Left kidney (tissue), 1 donor: ENCODE measurements at regions not wholly inside any gene's neighbourhood (a gene's known extent, or its start where the extent isn't known, plus 50 kb on each side); places are given as distances from the start of the nearest gene placed in this dataset.
"Not testable (repeated sequence)": the region's sequence is repeated elsewhere in the genome, so short reads cannot be mapped to it uniquely, and the experiment has no call there.

Source experiments
- DNase-seq: peaks from one replicate; pipeline ENCODE4 v3.0.0-alpha.2; 2013

DNA sequence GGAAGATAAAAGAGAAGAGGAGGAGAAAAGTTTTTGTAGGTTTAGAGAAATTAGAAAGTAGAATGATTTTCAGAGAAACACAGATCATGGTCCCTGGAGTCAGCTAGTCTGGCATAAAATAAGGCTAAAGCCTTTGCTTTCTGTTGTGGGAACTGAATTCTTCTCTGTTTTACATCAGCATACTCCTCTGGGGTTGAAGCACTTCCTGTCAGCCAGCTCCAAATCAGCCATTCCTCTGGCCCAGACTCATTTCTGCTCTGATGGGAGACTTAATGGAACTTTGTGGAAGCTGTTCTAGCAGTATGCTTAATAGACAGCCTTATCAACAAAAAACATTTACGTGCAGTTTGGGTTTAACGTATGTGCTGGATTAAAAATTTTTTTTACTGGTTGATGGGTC, 143.2 kb downstream of the HMHB1 start:
- DNase-seq, result no peak

DNA sequence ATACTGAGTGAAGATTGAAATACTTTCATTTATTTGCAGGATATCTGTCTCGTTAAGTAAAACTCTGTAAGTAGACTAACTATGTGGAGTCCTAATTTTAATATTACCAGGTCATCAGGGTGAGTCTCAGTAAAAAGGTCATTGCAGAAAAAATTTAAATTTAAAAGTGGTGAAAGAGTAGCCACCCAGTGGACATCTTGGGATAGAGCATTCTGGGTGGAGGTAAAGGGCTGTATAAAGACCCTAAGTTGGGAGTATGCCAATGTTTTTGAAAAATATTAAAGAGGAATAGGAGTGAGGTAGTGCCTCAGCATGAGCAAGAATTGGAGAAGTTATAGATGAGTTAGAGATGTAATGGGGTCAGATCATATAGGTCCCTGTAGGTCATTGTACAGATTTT, 145.5 kb downstream of the HMHB1 start:
- no peak for DNase-seq

DNA sequence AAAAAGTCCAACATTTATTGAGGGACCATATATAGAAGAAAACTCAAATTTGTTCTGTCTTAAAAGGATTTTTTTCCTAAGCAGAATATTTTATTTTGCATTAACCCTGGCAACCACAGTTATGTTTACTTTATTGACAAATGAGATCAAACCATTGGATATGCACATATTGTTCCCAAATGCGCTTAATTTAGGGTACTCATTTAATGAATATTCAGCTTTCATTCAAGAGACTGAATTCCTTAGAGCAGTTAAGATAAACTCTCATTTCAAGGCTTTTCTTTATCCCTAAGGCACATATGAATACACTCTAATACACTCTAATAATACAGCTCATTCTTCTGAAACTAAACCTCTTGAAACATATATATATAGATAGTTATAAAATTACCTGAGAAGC, 150.2 kb downstream of the HMHB1 start:
- DNase-seq, result no peak

DNA sequence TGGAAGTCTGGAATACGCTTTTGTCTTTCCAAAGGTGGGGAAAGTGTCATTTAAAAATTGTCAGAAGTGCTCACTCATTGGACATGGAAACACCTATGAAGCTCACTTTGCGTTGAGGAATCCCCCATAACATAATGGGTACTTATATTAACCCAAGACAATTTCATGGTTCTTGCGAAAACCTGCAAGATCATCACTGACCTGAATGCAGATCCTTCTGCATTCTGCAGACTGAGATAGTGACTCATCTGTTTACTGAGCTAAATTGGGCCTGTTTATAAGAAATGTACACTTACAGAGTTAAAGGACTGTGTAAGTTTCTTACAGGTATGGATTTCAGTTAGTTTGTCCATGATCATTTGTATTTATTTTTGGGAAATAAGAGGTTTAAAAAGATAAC, 153.0 kb downstream of the HMHB1 start:
- DNase-seq, result no peak

DNA sequence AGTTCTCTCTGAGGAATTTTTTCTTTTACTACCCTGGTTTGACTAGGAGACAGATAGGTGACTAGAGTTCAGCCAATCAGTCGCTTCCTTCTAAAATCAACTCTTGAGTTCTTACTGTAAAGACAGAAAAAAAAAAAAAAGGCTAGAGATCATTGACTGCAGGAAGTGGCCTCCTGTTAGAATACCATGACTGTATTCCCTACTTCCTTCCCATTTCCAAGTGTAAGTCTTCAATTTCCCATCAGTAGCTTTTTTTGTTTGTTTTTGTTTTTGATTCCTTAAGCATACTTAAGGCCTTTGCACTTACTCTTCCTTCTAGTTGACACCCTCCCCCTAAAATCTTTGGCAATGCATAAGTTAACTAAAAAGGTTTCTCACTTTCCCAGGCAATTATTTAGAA, 154.3 kb downstream of the HMHB1 start:
- no peak for DNase-seq

DNA sequence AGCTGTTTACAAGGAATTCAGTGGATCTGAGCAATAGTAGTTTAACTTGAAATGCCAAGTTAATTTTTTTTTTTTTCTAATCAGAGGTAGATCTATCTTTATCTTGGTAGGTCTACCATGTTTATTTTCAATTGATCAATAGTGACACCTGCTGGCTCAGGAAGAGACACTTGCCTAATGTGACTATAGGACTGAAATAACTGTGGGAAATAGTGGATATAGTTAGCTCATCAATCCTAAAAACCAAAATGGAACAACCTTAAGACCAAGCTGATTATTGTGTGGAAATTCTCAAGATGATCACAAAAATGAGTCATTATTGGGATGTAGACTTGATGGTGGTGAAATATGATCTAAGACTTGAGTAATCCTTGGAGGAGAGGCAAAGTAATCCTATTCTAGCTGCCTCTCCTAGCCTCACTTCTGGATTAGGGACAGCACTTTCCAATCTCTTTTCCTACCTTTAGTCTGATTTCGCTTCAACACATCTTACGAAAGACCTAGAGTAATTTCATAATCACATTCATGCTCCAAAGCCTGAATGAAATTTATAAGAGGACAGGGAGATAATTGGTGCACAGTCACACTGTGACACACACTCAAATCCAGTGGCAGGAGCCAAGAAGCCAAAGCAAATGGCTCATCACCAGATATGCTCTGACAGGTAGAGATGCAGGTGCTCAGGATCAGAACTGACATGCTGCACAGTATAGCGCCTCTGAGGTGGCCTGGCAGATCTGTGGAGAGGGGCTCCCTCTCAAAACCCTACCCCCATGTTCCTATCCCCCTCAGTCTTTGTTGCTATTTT, 156.3 kb downstream of the HMHB1 start:
- peak; percentile 17 for DNase-seq

DNA sequence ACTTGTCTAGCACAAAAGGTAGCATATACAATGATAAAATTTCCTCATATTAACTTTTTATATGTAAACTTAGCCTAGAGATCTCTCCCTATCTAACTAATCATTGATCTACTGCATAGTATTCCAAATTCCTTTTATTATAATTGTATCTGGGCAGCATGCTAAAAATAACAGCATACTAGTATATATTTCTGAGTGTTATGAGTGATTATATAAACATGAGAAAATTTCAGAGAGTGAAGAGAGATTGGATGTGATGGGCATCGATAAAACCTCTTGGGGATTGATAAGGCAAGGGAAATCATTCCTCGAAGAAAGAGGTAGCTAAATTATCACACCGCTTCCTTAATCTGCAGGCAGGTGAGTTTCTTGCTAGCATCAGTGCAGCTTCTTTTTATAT, 158.2 kb downstream of the HMHB1 start:
- DNase-seq, result no peak

DNA sequence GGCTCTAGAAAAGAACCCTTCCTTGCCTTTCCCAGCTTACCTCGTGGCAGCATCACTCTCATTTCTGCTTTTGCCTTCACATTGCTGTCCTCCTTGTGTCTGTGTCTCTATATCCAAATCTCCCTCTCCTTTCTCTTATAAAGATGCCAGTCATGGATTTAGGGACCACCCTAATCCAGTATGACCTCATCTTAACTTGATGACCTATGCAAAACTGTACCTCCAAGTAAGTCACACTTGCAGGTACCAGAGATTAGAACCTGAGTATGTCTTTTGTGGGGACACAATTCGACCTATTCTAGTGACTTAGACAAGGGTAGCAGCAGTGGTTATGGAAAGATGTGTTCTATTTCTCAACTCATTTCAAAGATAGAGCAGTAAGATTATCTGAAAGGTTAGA, 160.1 kb downstream of the HMHB1 start:
- DNase-seq, result no peak

DNA sequence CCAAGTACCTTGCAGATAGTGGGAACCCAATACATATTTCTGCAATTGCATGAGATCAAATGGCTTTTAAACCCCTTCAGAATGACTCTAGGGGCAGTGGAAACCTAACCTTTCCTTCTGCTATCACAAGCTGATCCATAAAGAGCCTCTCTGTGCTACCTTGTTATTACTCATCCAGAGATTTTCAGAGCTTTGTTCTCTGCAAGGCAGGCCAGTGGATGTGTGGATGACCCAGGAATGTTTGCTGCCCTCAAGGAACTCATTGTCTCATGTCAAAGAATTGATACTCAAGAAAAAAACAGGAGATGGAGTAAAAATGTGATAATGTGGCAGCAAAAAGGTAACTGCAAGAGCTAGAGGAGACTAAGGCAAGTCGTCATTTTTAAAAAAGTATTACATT, 164.1 kb downstream of the HMHB1 start:
- DNase-seq, result no peak

DNA sequence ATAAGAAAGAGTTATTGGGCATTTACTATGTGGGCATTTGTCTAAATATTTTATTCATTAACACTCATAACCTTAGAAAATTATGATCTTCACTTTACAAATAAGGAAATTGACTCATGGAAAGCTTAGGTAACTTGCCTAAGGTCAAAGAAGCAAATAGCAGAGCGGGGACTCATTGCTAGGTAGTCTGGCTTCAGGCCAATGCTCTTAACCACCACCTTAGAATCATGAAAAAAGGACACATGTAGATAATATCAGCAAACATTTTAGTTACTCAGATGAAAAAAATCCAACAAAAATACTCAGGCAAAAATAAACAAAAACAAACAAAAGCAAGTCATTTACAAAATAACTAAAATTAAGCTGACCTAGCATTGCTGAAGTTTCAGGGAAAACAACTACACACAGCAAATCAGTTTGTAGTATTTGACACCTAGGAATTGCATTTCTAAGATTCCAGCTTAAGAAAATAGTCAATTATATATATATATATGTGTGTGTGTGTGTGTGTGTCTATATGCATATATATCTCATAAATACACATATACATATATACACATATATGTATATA, 166.0 kb downstream of the HMHB1 start:
- DNase-seq, result no peak

DNA sequence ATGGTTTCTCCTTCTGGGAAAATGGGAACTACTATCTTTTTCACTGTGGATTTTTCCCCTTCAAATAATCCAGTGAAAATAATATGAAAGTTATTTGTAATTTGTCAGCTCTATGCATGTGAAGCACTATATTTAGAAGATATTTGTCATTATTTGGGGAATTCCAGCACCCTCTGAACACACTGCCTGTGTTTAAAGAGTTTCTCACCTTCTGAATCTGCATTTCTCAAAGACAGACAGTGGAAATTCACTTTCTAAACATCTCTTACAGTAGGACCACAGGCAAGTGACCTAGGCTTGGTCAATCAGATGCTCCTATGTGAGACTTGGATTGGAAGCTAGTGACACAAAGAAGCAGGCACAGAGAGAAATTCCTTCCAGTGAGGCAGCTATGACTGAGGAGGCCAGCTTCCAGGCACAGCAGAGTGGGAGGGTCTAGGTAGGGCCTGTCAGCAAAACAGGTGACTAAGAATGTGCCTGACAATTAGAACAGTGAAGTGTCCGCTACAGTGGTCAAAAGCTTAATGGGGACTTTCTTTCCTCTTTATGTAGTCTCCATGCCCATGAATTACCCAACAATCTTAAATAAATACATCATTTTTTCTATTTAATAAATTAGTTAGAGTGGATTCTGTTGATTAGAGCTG, 167.2 kb downstream of the HMHB1 start:
- DNase-seq, result no peak

DNA sequence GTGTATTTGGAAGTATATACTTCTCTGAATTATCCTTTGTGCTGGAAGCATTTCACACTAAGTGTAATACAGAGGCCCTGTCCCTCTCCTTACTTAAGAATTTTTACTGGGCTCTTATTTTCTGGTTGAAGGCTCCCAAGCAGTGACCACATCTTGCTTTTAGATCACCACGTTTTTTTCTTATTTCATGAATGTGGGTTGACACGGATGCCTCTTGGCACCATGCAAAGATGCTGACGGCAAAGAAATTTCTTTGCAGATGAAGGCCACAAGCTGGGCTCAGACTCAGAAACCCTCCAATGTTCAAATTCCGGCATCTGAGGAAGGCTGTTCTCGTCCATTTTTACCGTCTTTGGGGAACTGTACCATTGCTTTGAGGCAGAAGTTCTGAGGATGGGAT, 168.5 kb downstream of the HMHB1 start:
- DNase-seq, result no peak

DNA sequence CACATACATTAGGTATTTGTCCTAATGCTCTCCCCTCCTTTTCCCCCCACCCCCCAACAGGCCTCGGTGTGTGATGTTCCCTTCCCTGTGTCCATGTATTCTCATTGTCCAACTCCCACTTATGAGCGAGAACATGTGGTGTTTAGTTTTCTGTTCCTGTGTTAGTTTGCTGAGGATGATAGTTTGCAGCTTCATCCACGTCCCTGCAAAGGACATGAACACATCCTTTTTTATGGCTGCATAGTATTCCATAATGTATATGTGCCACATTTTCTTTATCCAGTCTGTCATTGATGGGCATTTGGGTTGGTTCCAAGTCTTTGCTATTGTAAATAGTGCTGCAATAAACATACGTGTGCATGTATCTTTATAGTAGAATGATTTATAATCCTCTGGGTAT, 171.0 kb downstream of the HMHB1 start:
- DNase-seq, result not testable (repeated sequence)

DNA sequence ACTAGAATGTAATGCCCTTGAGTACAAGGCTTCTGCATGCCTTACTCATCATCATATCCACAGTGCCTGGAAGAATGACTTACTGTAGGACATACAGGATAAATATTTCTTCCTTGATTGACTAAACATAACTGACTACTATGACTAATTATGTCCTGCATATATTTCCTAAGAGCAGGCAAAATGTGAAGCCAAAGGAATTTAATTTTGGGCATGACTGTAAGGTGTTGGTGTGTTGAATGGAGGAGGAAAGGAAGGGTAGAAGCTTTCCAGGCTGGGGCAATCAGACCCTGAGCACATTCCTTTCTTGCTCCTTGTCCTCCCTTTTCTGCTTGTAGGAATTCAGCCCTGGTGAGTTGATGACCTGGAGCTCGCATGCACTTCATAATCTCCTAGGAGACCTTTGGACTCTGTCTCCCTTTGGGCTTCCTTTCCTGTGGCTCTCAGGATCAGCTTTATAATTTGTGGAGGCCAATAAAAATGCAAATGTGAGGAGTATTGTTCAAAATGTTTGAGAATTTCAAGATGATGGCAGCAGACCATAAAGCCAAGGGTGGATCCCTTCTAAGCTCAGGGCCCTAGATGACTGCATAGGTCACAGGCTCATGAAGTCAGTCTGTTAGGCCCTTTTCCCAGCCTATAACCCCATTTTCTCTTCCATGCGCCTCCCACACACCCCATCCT, 174.0 kb downstream of the HMHB1 start:
- no peak for DNase-seq

DNA sequence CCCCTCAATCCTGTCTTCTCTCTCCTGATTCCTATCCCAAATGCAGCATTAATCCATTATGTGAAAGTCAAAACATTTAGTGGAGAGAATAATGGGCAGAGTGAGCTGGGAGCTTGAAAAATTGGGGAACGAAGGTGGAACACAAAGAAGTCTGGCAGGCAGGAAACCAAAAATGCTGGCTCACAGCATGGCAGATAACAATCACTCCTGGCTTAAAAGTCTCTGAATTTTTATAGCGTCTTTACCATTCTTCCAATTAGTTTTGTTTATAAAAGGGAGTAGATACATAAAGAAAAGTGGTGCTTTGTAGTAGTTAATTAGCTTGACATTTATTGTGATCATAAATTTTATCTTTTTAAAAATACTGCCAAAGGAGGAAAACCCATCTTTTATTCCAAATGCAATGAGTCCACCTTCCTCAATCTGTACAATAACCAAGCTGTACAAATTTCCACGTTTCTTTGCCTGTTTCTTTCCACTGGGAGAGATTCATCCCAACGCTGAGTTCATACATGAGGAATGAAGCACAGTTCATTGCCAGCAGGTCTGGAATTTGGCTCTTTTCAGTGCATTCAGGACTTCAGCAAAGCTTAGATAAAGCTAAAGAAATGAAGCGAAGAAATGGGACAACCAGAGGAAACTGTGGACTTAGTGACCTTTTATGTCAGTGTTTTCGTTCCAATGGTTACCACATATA, 174.7 kb downstream of the HMHB1 start:
- DNase-seq, result no peak

DNA sequence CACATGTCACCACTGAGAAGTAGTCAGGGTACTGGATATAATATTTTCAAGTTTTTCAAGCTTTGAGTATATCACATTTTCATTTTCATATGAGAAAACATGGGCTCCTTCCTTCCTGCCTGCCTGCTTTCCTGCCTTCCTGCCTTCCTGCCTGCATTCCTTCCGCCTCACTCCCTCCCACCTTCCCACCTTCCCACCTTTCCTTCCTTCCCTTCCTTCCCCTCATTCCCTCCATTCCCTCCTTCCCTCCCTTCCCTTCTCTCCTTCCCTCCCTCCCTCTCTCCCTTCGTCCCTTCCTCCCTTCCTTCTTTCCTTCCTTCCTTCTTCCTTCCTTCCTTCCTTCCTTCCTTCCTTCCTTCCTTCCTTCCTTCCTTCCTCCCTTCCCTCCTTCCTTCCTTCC, 175.3 kb downstream of the HMHB1 start:
- no peak for DNase-seq

DNA sequence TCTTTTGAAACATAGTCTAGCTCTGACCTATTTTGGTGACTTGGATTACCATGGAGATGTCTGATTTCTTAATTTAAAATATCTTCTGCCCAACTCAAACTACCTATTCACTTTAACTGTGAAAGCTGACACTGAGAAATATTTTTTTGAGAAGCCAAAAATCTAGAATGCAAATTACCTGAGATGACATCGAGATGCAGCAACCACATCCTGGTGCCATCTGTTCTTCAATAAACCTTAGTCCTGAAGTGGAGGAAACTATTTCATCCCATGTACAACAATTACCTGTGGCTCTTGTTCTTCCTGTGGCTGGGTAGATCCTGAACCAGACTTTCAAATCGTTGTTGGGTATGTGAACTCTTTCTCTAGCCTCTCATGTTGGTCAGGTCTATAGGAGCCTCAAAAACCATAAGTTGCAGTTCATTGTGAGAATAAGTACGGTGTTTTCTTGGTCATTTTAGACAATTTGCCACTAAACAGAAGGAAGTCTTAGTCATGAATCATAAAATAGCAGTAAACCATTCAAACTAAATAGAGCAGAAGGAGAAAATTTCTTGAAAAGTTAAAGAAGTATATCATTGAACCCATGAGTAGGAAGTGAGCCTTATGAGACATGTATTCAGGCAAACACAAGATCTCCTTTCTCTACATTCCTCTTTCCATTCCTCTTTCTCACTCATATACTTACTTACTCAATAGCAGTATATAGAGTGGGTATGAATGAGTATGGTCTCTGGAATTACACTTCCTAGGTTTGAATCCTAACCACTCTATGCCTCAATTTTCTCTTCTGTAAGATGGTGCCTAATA, 176.0 kb downstream of the HMHB1 start:
- no peak for DNase-seq

DNA sequence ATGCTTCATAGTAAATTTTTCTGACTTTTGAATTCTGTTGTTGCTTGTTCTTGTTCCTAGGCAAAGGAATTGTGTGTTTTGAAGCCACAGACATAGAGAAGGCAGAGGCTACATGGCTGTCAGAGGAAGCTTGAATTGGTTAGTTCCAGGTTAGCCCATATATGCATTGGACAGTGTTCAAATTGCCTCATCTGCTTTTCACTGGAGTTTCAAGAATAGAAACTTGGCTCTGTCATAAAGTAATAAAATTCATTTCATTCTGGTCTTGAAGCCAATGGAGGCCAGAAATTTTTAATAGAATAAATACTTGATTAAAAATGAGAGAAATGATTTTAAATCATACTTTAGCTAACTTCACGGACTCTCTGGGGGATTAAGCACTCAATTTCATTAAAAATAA, 178.0 kb downstream of the YIPF5 start:
- DNase-seq, result no peak

DNA sequence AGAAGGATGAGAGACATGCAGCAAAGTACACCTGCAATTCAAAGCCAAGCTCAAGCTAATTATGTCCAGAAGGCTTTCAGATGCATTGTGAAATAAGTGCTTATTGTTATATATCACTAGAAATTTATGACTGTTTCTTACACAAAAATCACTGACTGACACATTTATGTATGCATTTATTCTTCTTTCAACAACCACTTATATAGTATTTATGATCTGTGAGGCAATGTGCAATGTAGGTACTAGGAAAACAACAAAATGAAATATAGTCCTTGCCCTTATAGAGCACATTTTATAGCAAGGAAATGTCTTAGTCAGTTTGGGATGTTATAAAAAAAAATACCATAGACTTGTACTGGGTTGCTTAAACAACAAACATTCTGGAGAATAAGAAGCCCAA, 167.6 kb downstream of the YIPF5 start:
- no peak for DNase-seq

DNA sequence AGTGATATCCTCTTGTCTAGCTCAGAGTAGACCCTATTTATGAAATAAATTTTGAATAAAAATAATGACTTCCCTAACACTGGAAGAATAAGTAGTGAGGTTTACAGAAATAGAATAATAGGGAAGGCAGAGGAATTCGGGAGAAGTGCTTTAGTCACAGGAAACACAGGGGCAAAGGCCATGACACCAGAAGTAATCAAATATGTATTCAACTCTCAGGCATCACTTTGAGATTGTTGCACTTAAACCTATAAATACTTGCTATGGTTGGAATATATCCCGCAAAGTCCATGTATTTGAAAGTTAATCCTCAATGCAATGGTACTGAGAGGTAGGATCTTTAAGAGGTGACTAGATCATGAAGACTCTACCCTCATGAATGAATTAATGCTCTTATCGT, 166.8 kb downstream of the YIPF5 start:
- no peak for DNase-seq

DNA sequence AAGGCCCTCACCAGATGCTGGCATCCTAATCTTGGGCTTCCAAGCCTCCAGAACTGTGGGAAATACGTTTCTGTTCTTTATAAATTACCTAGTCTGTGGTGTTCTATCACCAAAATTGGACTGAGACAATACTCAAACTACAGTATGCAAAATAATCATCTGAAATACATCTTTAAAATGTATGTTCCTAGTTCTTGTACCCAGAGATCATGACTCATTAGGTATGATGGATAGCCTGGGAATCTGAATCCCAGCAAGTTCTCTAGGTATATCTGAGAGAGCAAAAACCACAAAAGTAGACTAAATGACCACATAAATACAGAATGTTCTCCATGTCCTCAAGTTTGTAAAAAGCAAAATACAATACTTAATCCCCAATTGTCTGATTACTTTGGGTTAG, 166.3 kb downstream of the YIPF5 start:
- no peak for DNase-seq

DNA sequence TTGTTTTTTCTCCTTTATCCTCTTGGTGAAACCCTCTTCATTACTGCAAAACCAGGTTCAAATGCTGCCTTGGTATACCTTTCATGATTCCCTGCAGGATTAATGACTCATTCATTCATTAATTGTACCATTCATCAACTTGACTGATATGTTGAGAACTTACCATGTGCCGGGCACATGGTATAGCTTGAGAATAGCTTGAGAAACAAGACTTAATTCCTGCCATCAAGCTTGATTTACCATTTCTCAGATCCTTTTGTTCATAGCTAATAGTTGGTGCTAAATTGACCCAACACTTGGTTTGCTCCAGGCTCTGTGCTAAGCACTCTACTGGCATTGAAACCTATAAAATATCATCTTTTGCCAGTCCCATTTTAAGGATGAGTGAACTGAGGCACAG, 165.7 kb downstream of the YIPF5 start:
- no peak for DNase-seq
